Activated CD8-positive, alpha-beta T cell treated with anti-CD3 and anti-CD28 coated beads for 36 hours (primary cell): ENCODE measurements at regions not wholly inside any gene's neighbourhood (a gene's known extent, or its start where the extent isn't known, plus 50 kb on each side); places are given as distances from the start of the nearest gene placed in this dataset.

Experiments used
- ATAC-seq: fragments of 200-7000 bp; cut with Tn5 transposase; one replicate; pipeline ENCODE4 v1.10.0; 2021; ENCODE audit warnings: mild to moderate bottlenecking, moderate library complexity
- CTCF ChIA-PET: fragments of 350-600 bp; sonication (Branson Sonifier 250); formaldehyde crosslinking; loops from one replicate; lab custom pipeline; 2021; ENCODE audit warnings: antibody characterized with exemption; lab: Charles Lee
- POLR2A ChIA-PET: fragments of 350-600 bp; sonication (Branson Sonifier 250); formaldehyde crosslinking; loops from one replicate; lab custom pipeline; 2021; ENCODE audit warnings: antibody characterized with exemption; lab: Charles Lee
- DNase-seq: peaks from one replicate; pipeline ENCODE4 v3.0.0-alpha.2; 2020
- H3K27ac Mint-ChIP-seq: one replicate; pipeline ENCODE4 v1.8.0; 2021; ENCODE audit warnings: mild to moderate bottlenecking, mixed read lengths
- H3K27me3 Mint-ChIP-seq: one replicate; pipeline ENCODE4 v1.8.0; 2021; ENCODE audit warnings: mixed read lengths
- H3K36me3 Mint-ChIP-seq: one replicate; pipeline ENCODE4 v1.8.0; 2021; ENCODE audit warnings: low read depth, mixed read lengths
- H3K4me1 Mint-ChIP-seq: one replicate; pipeline ENCODE4 v1.8.0; 2021; ENCODE audit warnings: low read depth, mixed read lengths
- H3K4me3 Mint-ChIP-seq: one replicate; pipeline ENCODE4 v1.8.0; 2021; ENCODE audit warnings: mild to moderate bottlenecking, moderate library complexity, mixed read lengths
- H3K9me3 Mint-ChIP-seq: one replicate; pipeline ENCODE4 v1.8.0; 2021; ENCODE audit warnings: mixed read lengths
- intact Hi-C: fragments of 100-400 bp; cut with micrococcal nuclease; formaldehyde crosslinking; loops from one replicate; pipeline ENCODE4 v1.10.0; 2022
- TF ChIP-seq, protein P1 (sequence below): fragments of 200-600 bp; IDR thresholded peaks from one replicate; pipeline ENCODE4 v1.8.0; 2022; ENCODE audit warnings: antibody characterized with exemption, mild to moderate bottlenecking

DNA sequence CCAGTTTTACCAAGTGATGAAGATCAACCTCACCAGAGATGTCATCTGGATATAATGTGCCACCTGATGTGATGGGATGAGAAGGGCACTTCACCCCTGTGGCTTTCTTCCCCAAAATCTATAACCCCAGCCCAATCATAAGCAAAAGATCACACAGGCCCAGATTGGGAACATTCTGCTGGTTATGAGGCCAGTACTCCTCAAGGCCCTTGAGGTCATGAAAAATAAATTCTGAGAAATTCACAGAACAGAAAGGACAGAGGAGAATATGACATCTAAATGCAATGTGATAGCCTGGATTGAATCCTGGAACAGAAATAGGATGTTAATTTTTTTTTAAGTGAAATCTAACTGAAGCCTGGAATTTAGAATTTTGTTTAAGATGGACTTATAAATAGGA lies 243.5 kb downstream of the CBLN4 start:
- intact Hi-C loops = no loop called here
- TF ChIP-seq, protein P1, sequence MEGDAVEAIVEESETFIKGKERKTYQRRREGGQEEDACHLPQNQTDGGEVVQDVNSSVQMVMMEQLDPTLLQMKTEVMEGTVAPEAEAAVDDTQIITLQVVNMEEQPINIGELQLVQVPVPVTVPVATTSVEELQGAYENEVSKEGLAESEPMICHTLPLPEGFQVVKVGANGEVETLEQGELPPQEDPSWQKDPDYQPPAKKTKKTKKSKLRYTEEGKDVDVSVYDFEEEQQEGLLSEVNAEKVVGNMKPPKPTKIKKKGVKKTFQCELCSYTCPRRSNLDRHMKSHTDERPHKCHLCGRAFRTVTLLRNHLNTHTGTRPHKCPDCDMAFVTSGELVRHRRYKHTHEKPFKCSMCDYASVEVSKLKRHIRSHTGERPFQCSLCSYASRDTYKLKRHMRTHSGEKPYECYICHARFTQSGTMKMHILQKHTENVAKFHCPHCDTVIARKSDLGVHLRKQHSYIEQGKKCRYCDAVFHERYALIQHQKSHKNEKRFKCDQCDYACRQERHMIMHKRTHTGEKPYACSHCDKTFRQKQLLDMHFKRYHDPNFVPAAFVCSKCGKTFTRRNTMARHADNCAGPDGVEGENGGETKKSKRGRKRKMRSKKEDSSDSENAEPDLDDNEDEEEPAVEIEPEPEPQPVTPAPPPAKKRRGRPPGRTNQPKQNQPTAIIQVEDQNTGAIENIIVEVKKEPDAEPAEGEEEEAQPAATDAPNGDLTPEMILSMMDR = no peak
- no peaks in the 10 kb centered on the region for H3K27me3 Mint-ChIP-seq
- H3K36me3 Mint-ChIP-seq = no peaks in the 10 kb centered on the region
- peaks cover 2% of the 10 kb centered on the region for H3K9me3 Mint-ChIP-seq
- no peak for ATAC-seq
- ChIA-PET CTCF (no interaction called here), POLR2A (no interaction called here)
- DNase-seq = no peak
- no peaks in the 10 kb centered on the region for H3K4me1 Mint-ChIP-seq
- no peak overlapping the region for H3K4me3 Mint-ChIP-seq
- H3K27ac Mint-ChIP-seq = no peak overlapping the region

GRCh38 chr20:55761100-55761499 lies 244.2 kb downstream of the CBLN4 start:
- no peak overlapping the region for H3K27ac Mint-ChIP-seq
- intact Hi-C loops = no loop called here
- H3K4me3 Mint-ChIP-seq = no peak overlapping the region
- CTCF ChIA-PET = no interaction called here
- H3K27me3 Mint-ChIP-seq = no peaks in the 10 kb centered on the region
- DNase-seq = no peak
- TF ChIP-seq, protein P1 = no peak
- no peaks in the 10 kb centered on the region for H3K4me1 Mint-ChIP-seq
- H3K9me3 Mint-ChIP-seq = peaks cover 1% of the 10 kb centered on the region
- no peak for ATAC-seq
- no peaks in the 10 kb centered on the region for H3K36me3 Mint-ChIP-seq
- POLR2A ChIA-PET = no interaction called here

DNA sequence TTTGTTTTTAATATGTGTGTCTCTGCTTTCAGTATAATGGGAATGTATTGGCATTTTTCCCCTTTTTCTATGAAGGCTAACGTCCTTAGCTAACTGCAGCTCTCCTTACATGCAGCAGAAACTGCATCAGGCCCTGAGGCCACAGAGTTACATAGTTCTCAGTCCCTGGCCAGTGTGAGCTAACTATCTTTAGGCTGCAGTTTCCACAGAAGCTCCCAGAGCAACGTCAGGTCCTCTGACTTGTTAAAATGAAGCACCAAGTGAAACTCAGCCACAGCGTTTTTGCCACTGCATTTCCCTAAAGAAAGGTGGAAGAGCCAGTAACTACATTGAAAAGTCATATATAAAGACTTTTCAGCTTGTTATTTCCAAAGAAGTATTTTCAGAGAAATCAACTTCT lies 244.7 kb downstream of the CBLN4 start:
- CTCF ChIA-PET = no interaction called here
- Mint-ChIP-seq H3K27me3 (no peaks in the 10 kb centered on the region), H3K4me3 (no peak overlapping the region), H3K4me1 (no peaks in the 10 kb centered on the region), H3K36me3 (no peaks in the 10 kb centered on the region), H3K9me3 (no peaks in the 10 kb centered on the region), H3K27ac (no peak overlapping the region)
- intact Hi-C loops = no loop called here
- no peak for DNase-seq
- TF ChIP-seq, protein P1 = no peak
- no peak for ATAC-seq
- POLR2A ChIA-PET = no interaction called here

- POLR2A ChIA-PET = no interaction called here
- ATAC-seq = no peak
- Mint-ChIP-seq H3K27me3 (no peaks in the 10 kb centered on the region), H3K4me3 (no peak overlapping the region), H3K27ac (no peak overlapping the region), H3K9me3 (no peaks in the 10 kb centered on the region), H3K4me1 (no peaks in the 10 kb centered on the region), H3K36me3 (no peaks in the 10 kb centered on the region)
- TF ChIP-seq, protein P1 = no peak
- CTCF ChIA-PET = no interaction called here
- intact Hi-C loops = no loop called here
- no peak for DNase-seq
Observed at GRCh38 chr20:55755861-55756260, 249.5 kb downstream of the CBLN4 start.

- Mint-ChIP-seq H3K9me3 (no peaks in the 10 kb centered on the region), H3K27ac (no peak overlapping the region), H3K36me3 (no peaks in the 10 kb centered on the region), H3K4me3 (no peak overlapping the region), H3K27me3 (no peaks in the 10 kb centered on the region), H3K4me1 (no peaks in the 10 kb centered on the region)
- intact Hi-C loops = no loop called here
- DNase-seq = no peak
- no peak for ATAC-seq
- CTCF ChIA-PET = no interaction called here
- TF ChIP-seq, protein P1 = no peak
- POLR2A ChIA-PET = interaction anchor here (0.6 kb wide), 1 partner anchor 390 kb away, joined by 4 read pairs; no protein-coding TSS in a partner anchor
Observed at GRCh38 chr20:55755411-55755810, 249.9 kb downstream of the CBLN4 start.
